PC-3 (cell line): ENCODE measurements at regions not wholly inside any gene's neighbourhood (a gene's known extent, or its start where the extent isn't known, plus 50 kb on each side); places are given as distances from the start of the nearest gene placed in this dataset.

ENCODE experiments used
- EZH2 ChIP-seq: fragments of 300-600 bp; sonication (generic); IDR thresholded peaks from one replicate; pipeline ENCODE4 v1.6.1; 2017; ENCODE audit warnings: antibody characterized with exemption, mild to moderate bottlenecking, low read length; ENCODE audit not compliant: unreplicated experiment
- EZH2phosphoT487 ChIP-seq: fragments of 300-600 bp; sonication (generic); IDR thresholded peaks from 2 replicates; pipeline ENCODE4 v1.6.1; 2018; ENCODE audit warnings: mild to moderate bottlenecking, antibody characterized with exemption, low read length, borderline replicate concordance
- TF ChIP-seq, protein P1 (sequence below): fragments of 300-600 bp; sonication (generic); conservative IDR thresholded peaks from 2 replicates; pipeline ENCODE4 v1.5.1; 2017; ENCODE audit warnings: antibody characterized with exemption, low read depth, mild to moderate bottlenecking, low read length

GRCh38 chr6:142518761-142519160, 217.0 kb downstream of the ADGRG6 start:
- TF ChIP-seq, protein P1, sequence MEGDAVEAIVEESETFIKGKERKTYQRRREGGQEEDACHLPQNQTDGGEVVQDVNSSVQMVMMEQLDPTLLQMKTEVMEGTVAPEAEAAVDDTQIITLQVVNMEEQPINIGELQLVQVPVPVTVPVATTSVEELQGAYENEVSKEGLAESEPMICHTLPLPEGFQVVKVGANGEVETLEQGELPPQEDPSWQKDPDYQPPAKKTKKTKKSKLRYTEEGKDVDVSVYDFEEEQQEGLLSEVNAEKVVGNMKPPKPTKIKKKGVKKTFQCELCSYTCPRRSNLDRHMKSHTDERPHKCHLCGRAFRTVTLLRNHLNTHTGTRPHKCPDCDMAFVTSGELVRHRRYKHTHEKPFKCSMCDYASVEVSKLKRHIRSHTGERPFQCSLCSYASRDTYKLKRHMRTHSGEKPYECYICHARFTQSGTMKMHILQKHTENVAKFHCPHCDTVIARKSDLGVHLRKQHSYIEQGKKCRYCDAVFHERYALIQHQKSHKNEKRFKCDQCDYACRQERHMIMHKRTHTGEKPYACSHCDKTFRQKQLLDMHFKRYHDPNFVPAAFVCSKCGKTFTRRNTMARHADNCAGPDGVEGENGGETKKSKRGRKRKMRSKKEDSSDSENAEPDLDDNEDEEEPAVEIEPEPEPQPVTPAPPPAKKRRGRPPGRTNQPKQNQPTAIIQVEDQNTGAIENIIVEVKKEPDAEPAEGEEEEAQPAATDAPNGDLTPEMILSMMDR: no peak
- TF ChIP-seq EZH2 (no peak), EZH2phosphoT487 (no peak)
